Amygdala (tissue), 56 donors: ENCODE measurements at regions not wholly inside any gene's neighbourhood (a gene's known extent, or its start where the extent isn't known, plus 50 kb on each side); places are given as distances from the start of the nearest gene placed in this dataset.
"Not testable (repeated sequence)": the region's sequence is repeated elsewhere in the genome, so short reads cannot be mapped to it uniquely, and the experiment has no call there.

Experiments
- DNase-seq, 56 donors: peaks; one replicate each; lab custom pipeline; 2025; lab: John Stamatoyannopoulos, UW

- DNase-seq, result no peak
Observed at GRCh38 chr4:23423540-23423939, 466.3 kb downstream of the PPARGC1A start.

GRCh38 chr4:23422878-23423277, 467.0 kb downstream of the PPARGC1A start:
- DNase-seq, result no peak

GRCh38 chr4:23413631-23414030, 476.2 kb downstream of the PPARGC1A start:
- no peak for DNase-seq

- no peak for DNase-seq
Observed at GRCh38 chr4:23412701-23413100, 477.1 kb downstream of the PPARGC1A start.

- DNase-seq, result not testable (repeated sequence)
Observed at GRCh38 chr4:23408913-23409312, 480.9 kb downstream of the PPARGC1A start.

- DNase-seq, result no peak
Observed at GRCh38 chr4:23401572-23401971, 488.3 kb downstream of the PPARGC1A start.

GRCh38 chr4:23392860-23393458, 496.9 kb downstream of the PPARGC1A start:
- DNase-seq, result no peak

- DNase-seq, result no peak
Observed at GRCh38 chr4:23390246-23390645, 499.6 kb downstream of the PPARGC1A start.

- DNase-seq, result no peak
Observed at GRCh38 chr4:23388699-23389395, 501.0 kb downstream of the PPARGC1A start.

- no peak for DNase-seq
Observed at GRCh38 chr4:23388255-23388654, 501.6 kb downstream of the PPARGC1A start.

- no peak for DNase-seq
Observed at GRCh38 chr4:23384741-23385140, 505.1 kb downstream of the PPARGC1A start.

- DNase-seq, result no peak
Observed at GRCh38 chr4:23382879-23383278, 507.0 kb downstream of the PPARGC1A start.

- DNase-seq, result no peak
Observed at GRCh38 chr4:23374259-23374658, 515.6 kb downstream of the PPARGC1A start.

- DNase-seq, result peak in 1 of 56 donors; percentile 2
Observed at GRCh38 chr4:23373261-23373660, 516.6 kb downstream of the PPARGC1A start.

- DNase-seq, result no peak
Observed at GRCh38 chr4:23371533-23371932, 518.3 kb downstream of the PPARGC1A start.

- DNase-seq, result no peak
Observed at GRCh38 chr4:23369331-23369730, 520.5 kb downstream of the PPARGC1A start.

- no peak for DNase-seq
Observed at GRCh38 chr4:23368081-23368697, 521.7 kb downstream of the PPARGC1A start.

GRCh38 chr4:23366557-23366906, 523.3 kb downstream of the PPARGC1A start:
- no peak for DNase-seq

GRCh38 chr4:23365871-23366556, 523.8 kb downstream of the PPARGC1A start:
- no peak for DNase-seq

- DNase-seq, result no peak
Observed at GRCh38 chr4:23365086-23365485, 524.8 kb downstream of the PPARGC1A start.

GRCh38 chr4:23364167-23364566, 525.7 kb downstream of the PPARGC1A start:
- no peak for DNase-seq
